GM12873 (cell line): ENCODE measurements at regions not wholly inside any gene's neighbourhood (a gene's known extent, or its start where the extent isn't known, plus 50 kb on each side); places are given as distances from the start of the nearest gene placed in this dataset.

ENCODE experiments used
- TF ChIP-seq, protein P1 (sequence below): IDR thresholded peaks from 2 replicates; pipeline ENCODE4 v1.5.1; 2012; ENCODE audit warnings: low read depth, mild to moderate bottlenecking, moderate library complexity, low read length, control low read depth; ENCODE audit not compliant: insufficient read depth; ENCODE audit errors: missing control alignments

GRCh38 chr11:45580399-45580798, 85.0 kb downstream of the CHST1 start:
- TF ChIP-seq, protein P1, sequence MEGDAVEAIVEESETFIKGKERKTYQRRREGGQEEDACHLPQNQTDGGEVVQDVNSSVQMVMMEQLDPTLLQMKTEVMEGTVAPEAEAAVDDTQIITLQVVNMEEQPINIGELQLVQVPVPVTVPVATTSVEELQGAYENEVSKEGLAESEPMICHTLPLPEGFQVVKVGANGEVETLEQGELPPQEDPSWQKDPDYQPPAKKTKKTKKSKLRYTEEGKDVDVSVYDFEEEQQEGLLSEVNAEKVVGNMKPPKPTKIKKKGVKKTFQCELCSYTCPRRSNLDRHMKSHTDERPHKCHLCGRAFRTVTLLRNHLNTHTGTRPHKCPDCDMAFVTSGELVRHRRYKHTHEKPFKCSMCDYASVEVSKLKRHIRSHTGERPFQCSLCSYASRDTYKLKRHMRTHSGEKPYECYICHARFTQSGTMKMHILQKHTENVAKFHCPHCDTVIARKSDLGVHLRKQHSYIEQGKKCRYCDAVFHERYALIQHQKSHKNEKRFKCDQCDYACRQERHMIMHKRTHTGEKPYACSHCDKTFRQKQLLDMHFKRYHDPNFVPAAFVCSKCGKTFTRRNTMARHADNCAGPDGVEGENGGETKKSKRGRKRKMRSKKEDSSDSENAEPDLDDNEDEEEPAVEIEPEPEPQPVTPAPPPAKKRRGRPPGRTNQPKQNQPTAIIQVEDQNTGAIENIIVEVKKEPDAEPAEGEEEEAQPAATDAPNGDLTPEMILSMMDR, result no peak

DNA sequence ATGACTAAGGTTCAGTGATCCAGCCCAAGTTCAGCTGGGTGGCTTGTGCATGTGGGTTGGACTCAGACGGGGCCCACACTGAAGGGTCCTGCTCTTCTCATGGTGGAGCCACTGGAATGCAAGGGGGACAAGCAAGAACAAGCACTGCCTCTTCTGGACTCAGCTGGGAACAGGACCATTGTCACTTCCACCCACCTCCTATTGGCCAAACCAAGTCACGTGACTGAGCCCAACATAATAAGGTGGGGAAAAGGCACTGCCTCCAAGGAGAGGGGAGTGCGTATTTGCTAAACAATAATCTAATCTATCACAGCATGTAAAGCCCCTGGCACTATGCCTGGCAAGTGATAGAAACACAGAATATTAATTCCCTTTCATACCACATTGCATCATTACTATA, 87.1 kb downstream of the CHST1 start:
- TF ChIP-seq, protein P1, result no peak

DNA sequence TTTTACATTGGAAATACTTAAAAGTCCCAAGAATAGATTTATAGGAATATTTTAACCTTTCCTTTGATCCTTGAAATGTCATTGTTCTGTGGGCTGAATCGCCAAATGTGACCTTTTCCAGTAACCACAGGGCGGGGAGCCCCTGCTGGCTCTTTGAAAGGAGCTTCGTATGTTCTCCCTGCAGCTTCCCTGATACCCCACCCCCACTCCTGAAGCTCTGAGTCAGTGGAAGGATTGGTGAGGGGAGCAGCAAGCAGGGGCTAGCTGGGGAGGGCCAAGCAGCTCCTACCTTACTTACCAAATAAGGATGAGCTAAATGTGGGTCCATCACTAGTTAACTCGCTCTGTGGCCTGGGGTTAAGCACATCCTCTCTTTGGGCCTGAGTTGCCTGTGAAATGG, 87.7 kb downstream of the CHST1 start:
- TF ChIP-seq, protein P1, result no peak

GRCh38 chr11:45576461-45577215, 88.8 kb downstream of the CHST1 start:
- TF ChIP-seq, protein P1, result no peak

DNA sequence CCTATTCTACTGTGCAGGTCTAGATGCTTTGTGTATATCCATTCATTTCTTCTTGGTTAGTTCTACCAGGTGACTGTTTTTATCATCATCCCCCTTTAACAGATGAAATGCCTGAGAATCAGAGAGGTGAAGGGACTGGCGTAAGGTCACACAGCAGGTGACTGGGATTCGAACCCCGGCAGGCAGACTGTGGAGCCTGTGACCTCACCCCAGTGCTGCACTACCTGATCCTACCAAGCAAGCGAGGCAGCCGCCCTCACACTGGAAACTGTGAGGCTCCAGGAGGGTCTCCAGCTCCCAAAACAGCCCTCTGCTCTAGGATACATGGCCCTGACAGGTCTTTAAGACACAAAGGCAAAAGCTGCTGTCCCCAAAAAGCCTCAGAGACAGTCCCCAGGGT, 91.7 kb downstream of the CHST1 start:
- TF ChIP-seq, protein P1, result no peak

DNA sequence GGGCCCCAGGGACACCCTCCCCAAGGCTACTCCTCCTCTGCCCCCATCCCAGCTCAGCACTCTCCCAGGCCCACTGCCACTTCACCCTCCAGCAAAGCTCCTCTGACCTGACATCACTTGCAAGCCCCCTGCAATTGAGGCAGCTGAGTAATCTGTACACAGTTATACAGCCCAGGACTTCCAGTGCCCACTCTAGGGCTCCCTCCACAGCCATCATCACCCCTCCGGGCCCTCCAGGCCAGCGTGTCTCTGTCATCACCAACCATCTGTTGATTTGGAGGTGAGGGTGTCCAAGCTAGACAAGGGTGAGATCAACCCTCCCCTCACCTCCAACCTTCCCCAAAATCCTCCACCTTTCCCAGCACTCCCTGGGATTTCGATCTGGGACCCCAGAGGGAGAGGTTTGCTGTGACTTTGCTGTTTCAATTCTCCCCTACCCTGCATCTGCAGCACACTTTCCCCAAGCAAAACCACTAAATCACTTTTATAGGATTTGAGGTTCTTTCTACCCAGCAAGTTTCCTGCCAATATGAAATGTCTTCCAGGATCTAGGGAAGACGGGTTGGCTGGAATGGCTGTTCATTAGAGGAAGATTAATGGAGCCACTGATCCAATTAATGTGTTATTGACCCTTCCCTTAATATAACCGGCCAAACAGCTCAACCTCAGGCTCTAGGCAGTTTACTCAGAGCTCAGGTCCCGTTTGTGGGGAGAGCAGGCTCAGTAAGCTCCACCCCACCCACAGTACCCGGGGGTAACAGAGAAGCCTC, 92.9 kb downstream of the CHST1 start:
- TF ChIP-seq, protein P1, result no peak

GRCh38 chr11:45569776-45570175, 95.6 kb downstream of the CHST1 start:
- TF ChIP-seq, protein P1, result no peak
